Thyroid gland (tissue), 4 donors: ENCODE measurements at regions not wholly inside any gene's neighbourhood (a gene's known extent, or its start where the extent isn't known, plus 50 kb on each side); places are given as distances from the start of the nearest gene placed in this dataset.

Experiments used
- DNase-seq, 2 donors: peaks; one replicate each; pipeline ENCODE4 v3.0.0-alpha.2; 2019
- H3K27ac ChIP-seq, 3 donors: fragments of 200-600 bp; sonication (generic); 1 replicate in 2 of 3; 2 replicates in 1 of 3; pipeline ENCODE4 v1.5.1; 2016 to 2019; ENCODE audit warnings: mild to moderate bottlenecking in 1 of 3, moderate library complexity in 1 of 3
- H3K27me3 ChIP-seq: fragments of 200-600 bp; sonication (generic); one replicate; pipeline ENCODE4 v1.5.1; 2019
- H3K36me3 ChIP-seq, 2 donors: fragments of 200-600 bp; sonication (generic); one replicate each; pipeline ENCODE4 v1.5.1; 2016 to 2019
- H3K4me1 ChIP-seq, 2 donors: fragments of 200-600 bp; sonication (generic); one replicate each; pipeline ENCODE4 v1.5.1; 2017 to 2019
- H3K4me3 ChIP-seq, 3 donors: fragments of 200-600 bp; sonication (generic); replicated peaks in 1 of 3; 1 replicate in 2 of 3; 2 replicates in 1 of 3; pipeline ENCODE4 v1.5.1; 2016; ENCODE audit warnings: mild to moderate bottlenecking in 1 of 3
- H3K9me3 ChIP-seq: fragments of 200-600 bp; sonication (generic); one replicate; pipeline ENCODE4 v1.5.1; 2017
- CTCF ChIP-seq, 6 experiments: fragments of 200-600 bp in 3 of 6; fragments of 450-650 bp in 3 of 6; sonication (generic) in 3 of 6; IDR thresholded peaks; one replicate each; pipeline ENCODE4 v1.5.1; 2016 to 2019; ENCODE audit warnings: antibody characterized with exemption in 6 of 6, mild to moderate bottlenecking in 2 of 6, inconsistent platforms in 1 of 6, moderate library complexity in 1 of 6
- POLR2A ChIP-seq, 2 donors: fragments of 450-650 bp; IDR thresholded peaks; one replicate each; pipeline ENCODE4 v1.6.1; 2017; ENCODE audit warnings: antibody characterized with exemption in 2 of 2, mild to moderate bottlenecking in 2 of 2, moderate library complexity in 1 of 2
- WGBS, 2 donors: methylation state at CpG; one replicate each; pipeline ENCODE4 v1.1.5; 2017; 5-methylcytosine and 5-hydroxymethylcytosine counted together
- intact Hi-C: fragments of 100-400 bp; cut with DNase I; formaldehyde crosslinking; loops from one replicate; pipeline ENCODE4 v1.15.1; 2023

- TF ChIP-seq POLR2A (IDR thresholded peaks at IDR 0.05) (no peak), CTCF (IDR thresholded peaks at IDR 0.05) (no peak)
- no peaks in the 10 kb centered on the region for H3K9me3 ChIP-seq
- intact Hi-C loops = loop anchor here (5.0 kb wide), 2 partner anchors 202 to 357 kb away; no protein-coding TSS in a partner anchor
- DNase-seq = no peak
- no peak overlapping the region for H3K4me3 ChIP-seq
- H3K36me3 ChIP-seq = no peaks in the 10 kb centered on the region
- 90 to 92% methylated on average over 6 of the region's 6 CpGs for WGBS, 2 donors
- no peak overlapping the region for H3K27ac ChIP-seq
- no peaks in the 10 kb centered on the region for H3K27me3 ChIP-seq
- no peaks in the 10 kb centered on the region for H3K4me1 ChIP-seq
Observed at GRCh38 chr6:166785131-166785530, 158.1 kb upstream of the RPS6KA2 start.

GRCh38 chr6:166784691-166785090 is 157.6 kb upstream of the RPS6KA2 start:
- TF ChIP-seq CTCF (IDR thresholded peaks at IDR 0.05) (no peak), POLR2A (IDR thresholded peaks at IDR 0.05) (no peak)
- Histone ChIP-seq H3K27ac (no peak overlapping the region), H3K4me3 (no peak overlapping the region), H3K27me3 (no peaks in the 10 kb centered on the region), H3K4me1 (no peaks in the 10 kb centered on the region), H3K36me3 (no peaks in the 10 kb centered on the region), H3K9me3 (no peaks in the 10 kb centered on the region)
- WGBS, 2 donors = 84 to 85% methylated on average over 7 of the region's 7 CpGs
- intact Hi-C loops = loop anchor here (5.0 kb wide), 3 partner anchors 168 to 358 kb away; no protein-coding TSS in a partner anchor
- DNase-seq = no peak

GRCh38 chr6:166782520-166782919 is 155.5 kb upstream of the RPS6KA2 start:
- no peak overlapping the region for H3K4me3 ChIP-seq
- no peak for TF ChIP-seq CTCF (IDR thresholded peaks at IDR 0.05)
- H3K36me3 ChIP-seq = no peaks in the 10 kb centered on the region
- DNase-seq = no peak
- H3K27ac ChIP-seq = no peak overlapping the region
- H3K9me3 ChIP-seq = no peaks in the 10 kb centered on the region
- no peaks in the 10 kb centered on the region for H3K27me3 ChIP-seq
- no peaks in the 10 kb centered on the region for H3K4me1 ChIP-seq
- intact Hi-C loops = loop anchor here (5.0 kb wide), 1 partner anchor 170 kb away; no protein-coding TSS in a partner anchor
- WGBS, 2 donors = 75 to 77% methylated on average over 10 of the region's 10 CpGs

GRCh38 chr6:166781331-166781730 is 154.3 kb upstream of the RPS6KA2 start:
- H3K4me3 ChIP-seq = no peak overlapping the region
- intact Hi-C loops = loop anchor here (5.0 kb wide), 1 partner anchor 171 kb away; no protein-coding TSS in a partner anchor
- DNase-seq = no peak
- no peaks in the 10 kb centered on the region for H3K27me3 ChIP-seq
- 88 to 100% methylated on average over 3 to 6 of the region's 6 CpGs for WGBS, 2 donors
- no peaks in the 10 kb centered on the region for H3K4me1 ChIP-seq
- H3K27ac ChIP-seq = no peak overlapping the region
- H3K9me3 ChIP-seq = no peaks in the 10 kb centered on the region
- TF ChIP-seq CTCF (IDR thresholded peaks at IDR 0.05) (no peak), POLR2A (IDR thresholded peaks at IDR 0.05) (no peak)
- no peaks in the 10 kb centered on the region for H3K36me3 ChIP-seq

GRCh38 chr6:166779963-166780683 is 153.1 kb upstream of the RPS6KA2 start:
- 95 to 98% methylated on average over 7 to 13 of the region's 13 CpGs for WGBS, 2 donors
- no peaks in the 10 kb centered on the region for H3K9me3 ChIP-seq
- H3K4me3 ChIP-seq = no peak overlapping the region

More at GRCh38 chr6:166779963-166780683, 153.1 kb upstream of the RPS6KA2 start:
- Histone ChIP-seq H3K36me3 (no peaks in the 10 kb centered on the region), H3K27me3 (no peaks in the 10 kb centered on the region), H3K4me1 (no peaks in the 10 kb centered on the region), H3K27ac (no peak overlapping the region)
- TF ChIP-seq CTCF (IDR thresholded peaks at IDR 0.05) = no peak
- no peak for TF ChIP-seq POLR2A (IDR thresholded peaks at IDR 0.05)
- no peak for DNase-seq
- intact Hi-C loops = loop anchor here (5.0 kb wide), 1 partner anchor 172 kb away; no protein-coding TSS in a partner anchor
